ENCODE measurements at regions not wholly inside any gene's neighbourhood (a gene's known extent, or its start where the extent isn't known, plus 50 kb on each side); places are given as distances from the start of the nearest gene placed in this dataset.

DNA sequence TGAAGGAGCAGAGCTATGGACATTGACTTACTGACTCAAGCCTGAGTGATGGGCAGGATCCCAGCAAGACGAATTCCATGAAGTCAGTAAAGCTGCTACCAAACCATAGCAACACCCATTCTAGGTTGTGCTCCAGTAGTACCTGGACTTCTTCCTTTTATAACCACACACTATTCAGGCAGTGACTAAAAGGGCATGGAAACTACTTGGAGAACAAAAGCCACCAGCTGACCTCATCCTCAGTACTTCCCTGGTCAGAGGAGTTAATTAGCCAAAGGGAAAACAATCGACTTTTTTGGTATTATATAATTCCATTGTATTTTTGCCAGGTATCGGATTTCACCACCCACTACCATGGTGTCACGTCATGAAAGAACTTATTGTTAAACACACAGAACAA, 237.1 kb downstream of the TTC32 start:
- no peak for TF ChIP-seq GATA2 (IDR thresholded peaks at IDR 0.05; ENCODE audit: low read depth, low read length)
- TF ChIP-seq GATA3 (IDR thresholded peaks at IDR 0.05; ENCODE audit: low read depth, low read length), result no peak
